HG02588 (cell line): ENCODE measurements at regions not wholly inside any gene's neighbourhood (a gene's known extent, or its start where the extent isn't known, plus 50 kb on each side); places are given as distances from the start of the nearest gene placed in this dataset.
"Not testable (repeated sequence)": the region's sequence is repeated elsewhere in the genome, so short reads cannot be mapped to it uniquely, and the experiment has no call there.

Experiments
- ATAC-seq: cut with Tn5 transposase; IDR thresholded peaks from one replicate; pipeline ENCODE4 v1.9.1; 2021; ENCODE audit warnings: mild to moderate bottlenecking, moderate library complexity; ENCODE audit not compliant: unreplicated experiment

DNA sequence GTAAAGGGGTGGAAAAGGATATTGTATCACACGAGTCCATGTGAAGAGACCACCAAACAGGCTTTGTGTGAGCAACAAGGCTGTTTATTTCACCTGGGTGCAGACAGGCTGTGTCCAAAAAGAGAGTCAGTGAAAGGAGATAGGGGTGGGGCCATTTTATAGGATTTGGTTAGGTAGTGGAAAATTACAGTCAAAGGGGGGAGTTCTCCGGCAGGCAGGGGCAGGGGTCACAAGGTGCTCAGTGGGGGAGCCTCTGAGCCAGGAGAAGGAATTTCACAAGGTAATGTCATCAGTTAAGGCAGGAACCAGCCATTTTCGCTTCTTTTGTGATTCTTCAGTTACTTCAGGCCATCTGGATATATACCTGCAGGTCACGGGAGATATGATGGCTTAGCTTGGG is 104.7 kb upstream of the SPATS2L start:
- not testable (repeated sequence) for ATAC-seq

DNA sequence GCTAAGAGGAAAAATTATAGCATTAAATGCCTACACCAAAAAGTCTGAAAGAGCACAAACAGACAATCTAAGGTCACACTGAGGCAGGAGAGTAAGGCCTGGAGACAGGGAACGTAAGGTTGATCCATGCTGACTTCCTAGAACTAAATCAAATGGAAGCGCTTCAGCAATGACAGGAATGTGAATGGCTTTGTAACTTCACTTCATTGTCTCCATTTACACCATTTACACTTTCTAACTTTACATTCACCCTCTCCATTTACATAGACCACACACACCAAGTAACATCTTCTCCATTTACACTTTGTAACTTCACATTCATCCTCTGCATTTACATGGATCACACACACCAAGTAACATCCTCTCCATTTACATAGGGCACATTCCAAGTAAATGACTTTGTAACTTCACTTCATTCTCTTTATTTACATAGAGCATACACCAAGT is 103.1 kb upstream of the SPATS2L start:
- ATAC-seq, result no peak

DNA sequence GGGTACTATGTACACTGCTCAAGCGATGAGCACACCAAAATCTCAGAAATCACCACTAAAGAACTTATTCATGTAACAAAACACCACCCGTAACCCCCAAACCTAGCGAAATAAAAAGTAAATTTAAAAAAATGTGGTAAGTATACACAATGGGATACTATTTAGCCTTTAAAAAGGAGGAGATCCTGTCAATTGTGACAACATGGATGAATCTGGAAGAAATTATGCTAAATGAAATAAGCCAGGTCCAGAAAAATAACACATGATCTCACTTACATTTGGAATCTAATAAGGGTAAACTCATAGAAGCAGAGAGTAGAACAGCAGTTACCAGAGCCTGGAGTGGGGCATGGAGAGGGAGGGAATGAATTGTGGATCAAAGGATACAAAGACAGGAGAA is 98.5 kb upstream of the SPATS2L start:
- no peak for ATAC-seq

DNA sequence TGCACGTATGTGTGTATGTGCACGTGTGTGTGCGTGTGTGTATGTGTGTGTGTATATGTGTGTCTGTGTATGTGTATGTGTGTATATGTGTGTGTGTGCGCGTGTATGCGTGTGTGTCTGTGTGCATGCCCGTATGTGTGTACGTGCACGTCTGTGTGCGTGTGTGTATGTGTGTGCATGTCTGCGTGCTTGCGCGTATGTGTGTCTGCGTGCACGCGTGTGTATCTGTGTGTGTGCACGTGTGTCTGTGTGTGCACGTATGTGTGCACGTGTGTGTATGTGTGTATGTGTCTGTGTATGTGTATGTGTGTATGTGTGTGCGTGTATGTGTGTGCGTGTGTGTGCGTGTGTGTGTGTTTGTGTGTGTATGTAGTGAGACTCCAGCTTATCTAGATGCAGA is 97.5 kb upstream of the SPATS2L start:
- no peak for ATAC-seq

DNA sequence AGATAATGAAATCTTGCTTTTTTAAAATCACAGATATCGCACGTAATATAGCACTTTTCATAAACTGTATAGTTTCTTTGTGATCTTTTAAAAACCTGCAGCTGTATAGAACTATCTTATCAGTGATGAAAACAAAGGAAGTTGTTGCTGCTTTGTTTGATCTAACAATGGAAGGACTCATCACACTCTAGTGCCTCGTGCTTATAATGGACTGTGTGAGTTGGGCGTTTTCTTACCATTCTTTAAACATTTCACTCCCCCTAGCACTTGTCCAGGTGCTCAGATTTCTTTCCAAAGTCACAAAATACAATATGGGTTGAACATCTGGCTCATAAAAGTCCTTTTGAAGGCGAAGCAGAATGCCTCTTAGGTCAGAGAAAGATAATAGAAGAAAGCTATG is 94.8 kb upstream of the SPATS2L start:
- ATAC-seq, result no peak

DNA sequence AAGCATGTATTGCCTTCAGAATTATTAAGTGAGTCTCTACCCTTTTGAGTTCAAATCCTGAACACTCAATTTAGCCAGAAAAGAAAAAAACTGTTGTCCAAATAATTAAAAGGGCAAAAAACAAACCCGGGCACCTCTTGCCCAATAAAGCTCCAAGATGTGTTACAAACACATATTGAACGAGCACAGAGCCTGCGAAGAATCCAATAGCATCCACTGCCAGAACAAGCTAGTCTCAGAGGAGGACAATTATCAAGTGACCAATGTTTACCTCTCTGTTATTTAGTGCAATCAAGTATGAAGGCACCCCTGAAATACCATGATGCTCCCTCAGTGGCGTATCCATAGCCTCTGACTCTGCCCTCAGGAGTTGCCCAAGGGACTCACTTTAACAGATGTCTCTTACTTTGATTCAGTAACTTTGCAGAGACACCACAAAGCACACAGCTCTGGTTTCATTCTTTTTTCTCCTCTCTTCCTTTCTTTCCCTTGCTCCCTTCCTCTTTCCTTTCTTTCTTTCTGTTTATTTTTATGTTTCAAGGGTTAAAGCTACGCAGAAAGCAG is 93.5 kb upstream of the SPATS2L start:
- ATAC-seq, result no peak

DNA sequence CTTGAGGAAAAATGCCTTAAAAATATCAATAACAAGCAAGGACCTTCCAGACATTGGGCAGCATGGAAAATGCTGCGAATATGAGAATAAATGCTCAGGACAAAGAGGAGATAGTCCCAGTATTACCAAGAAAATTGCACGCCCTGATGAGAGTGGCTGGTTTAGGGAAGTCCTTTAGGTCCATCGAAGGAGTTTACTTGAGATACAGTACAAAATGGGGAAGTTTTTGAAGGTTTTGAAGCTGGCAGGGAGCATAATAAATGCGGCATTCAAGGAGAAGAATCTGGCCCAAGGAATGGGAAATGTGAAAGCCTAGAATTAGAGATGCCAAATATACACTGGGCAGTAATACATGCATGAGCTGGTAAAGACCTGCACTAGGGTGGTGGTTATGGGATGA is 90.2 kb upstream of the SPATS2L start:
- no peak for ATAC-seq

DNA sequence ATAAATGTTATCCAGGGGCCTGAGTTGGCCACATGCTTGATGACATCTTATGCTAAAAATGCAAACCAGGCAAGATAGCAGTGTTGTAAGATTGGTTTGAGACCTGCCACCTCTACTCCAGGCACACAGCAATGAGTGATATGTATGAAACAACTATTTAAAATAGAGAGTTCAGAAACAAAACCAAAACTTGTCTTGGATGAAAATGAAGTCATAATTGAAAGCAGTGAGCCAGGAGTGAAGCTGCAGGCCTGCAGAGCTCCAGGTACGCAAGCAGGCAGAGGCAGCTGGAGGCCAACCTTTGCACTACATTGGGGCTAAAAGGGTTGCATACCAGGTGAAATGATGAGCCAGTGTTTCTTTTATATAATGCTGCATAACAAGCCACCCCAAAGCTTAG is 89.2 kb upstream of the SPATS2L start:
- ATAC-seq, result no peak

DNA sequence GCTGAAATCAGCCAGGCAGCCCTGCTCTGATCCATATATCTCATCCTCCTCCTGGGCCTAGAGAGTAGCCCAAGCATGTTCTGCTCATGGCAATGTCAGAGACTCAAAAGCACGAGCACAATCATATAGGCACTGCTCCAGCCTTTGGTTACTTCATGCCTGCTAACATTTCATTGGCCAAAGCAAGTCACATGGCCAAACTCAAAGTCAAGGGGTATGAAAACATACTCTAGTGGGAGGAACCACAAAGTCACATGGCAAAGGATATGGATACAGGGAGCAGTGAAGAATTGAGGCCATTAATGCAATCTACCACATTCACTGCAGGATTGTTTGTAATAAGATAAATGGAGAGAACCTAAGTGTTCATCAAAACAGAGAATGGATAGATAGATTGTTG is 87.8 kb upstream of the SPATS2L start:
- ATAC-seq, result no peak

DNA sequence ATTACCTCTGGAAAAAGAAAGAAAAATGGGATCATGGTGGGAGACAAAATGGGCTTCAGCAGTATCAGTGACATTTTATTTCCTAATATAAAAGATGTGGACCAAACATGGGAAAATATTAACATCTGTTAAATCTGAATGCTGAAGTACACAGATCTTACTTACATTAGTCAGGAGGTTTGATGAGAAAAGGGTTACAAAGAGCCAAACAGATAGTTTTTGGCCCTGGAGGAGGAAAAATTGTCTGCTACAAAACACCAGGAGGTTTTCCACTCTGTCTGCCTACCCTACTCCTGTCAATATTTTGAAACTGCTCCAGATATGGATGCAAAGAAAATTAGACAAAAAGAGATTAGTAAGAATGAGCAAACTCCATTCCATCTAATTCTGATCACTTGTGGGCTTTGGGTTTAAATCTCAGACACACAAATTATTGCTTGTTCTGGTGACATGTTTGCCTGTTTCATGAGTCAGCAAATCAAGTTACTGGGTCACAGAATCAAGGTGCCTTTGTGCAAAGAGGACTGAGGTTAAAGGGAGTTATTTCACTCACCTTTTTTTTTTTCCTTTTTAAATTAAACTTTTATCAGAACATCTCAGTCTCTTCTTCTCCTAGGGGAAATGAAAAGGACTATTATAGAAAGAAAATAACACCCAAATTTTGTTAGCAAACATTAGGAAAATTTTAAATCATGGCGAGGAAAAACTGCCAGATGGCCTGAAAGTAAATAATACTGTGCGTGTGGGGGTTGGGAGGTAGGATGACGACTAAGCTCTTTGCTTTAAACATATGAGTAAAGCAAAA is 87.0 kb upstream of the SPATS2L start:
- ATAC-seq, result no peak

DNA sequence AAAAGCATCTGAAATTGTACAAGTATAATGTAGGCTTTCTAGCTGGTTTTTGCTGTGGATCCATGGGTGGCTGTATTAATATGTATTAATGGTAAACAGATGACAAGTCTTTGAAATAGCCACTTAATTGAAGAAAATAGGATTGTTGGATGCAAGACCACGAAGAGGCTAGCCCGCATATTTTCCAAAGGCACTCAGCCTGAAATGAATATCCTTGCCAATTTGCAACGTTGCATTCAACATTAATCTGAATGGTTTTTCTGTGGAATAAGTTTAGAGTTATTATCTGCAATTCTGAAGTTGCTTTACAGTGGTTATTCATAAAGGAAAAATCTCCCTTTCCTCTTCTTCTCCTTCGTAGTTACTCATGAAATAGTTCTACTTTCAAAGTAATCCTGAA is 86.2 kb upstream of the SPATS2L start:
- ATAC-seq, result no peak

DNA sequence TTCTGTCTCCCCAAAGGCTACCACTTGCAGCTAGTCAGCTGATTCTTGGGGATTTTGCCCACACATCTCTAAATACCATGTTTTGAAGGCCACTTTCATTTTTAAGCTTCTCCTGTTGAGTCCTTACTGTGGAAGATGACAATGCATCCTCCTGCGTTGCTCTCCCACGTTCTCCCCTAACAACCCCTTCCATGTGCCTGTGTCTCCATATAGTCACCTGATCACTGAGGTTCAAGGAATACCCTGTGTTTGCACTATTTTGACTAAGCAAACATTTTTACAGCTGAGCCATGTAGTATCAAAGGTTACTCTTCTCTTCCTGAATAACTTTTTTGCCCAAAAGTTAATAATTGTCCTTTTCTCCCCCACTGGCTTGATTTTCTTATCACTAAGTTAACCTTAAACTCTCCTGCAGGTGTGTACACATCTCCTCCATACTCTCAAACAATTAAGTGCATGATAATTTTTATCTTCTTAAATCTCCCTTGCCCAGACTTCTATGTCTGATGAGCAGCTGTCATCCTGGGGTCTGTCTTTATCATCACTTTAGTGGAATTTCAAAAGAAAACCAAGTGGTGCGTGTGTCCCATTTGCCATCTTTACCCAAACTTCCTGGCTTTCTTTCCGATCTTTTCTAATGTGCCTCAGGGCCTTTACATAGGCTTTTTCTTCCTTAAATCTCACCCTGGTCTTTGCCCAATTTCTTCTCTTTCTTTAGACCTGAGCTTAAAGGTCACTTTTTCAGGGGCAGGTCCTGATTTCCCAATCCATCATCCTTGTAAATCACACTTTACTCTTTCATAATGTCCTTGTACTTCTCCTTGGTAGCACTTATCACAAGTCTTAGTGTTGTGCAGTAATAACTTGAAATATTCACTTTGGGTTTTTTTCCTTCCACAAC is 85.2 kb upstream of the SPATS2L start:
- ATAC-seq, result no peak

DNA sequence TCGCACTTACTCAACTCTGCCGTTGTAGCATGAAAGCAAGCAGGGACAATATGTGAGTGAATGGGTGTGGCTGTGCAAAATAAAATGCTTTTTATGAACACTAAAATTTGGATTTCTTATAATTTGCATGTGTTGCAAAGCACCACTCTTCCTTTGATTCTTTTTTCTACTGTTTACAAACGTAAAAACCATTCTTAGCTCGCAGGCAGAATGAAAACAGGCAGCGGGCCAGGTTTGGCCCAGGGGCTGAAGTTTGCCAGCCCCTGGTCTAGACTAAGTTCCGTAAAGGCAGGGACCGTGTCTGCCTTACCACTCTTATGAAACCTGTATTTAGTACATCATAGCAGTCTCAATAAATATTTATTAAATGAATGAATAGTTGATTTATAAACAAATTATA is 83.7 kb upstream of the SPATS2L start:
- ATAC-seq, result no peak

DNA sequence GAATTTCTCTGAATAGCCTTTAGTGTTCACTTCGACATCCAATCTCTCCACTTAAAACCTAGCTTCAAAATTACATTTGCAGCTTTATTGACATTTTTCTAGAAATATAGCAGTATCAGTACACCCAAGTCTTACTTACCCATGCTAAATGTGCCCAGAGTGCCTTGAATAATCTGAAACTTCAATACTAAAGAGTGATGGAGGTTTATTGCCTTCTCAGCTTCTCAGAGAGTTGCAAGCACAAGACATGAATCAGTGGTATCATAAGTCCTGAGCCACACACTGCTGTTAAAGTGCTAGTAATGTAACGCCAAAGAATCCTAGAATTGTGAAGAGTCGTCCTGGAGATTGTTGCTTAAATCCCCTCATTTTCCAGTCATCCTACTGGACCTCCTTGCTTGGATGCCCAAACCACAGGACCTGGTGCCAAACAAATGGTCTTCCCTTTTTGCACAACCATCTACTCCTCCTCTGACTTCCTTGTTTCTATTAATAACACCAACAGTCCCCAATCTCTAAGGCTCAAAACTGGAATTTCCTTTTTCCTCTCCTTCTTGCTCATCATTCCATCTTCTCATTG is 83.2 kb upstream of the SPATS2L start:
- ATAC-seq, result no peak

DNA sequence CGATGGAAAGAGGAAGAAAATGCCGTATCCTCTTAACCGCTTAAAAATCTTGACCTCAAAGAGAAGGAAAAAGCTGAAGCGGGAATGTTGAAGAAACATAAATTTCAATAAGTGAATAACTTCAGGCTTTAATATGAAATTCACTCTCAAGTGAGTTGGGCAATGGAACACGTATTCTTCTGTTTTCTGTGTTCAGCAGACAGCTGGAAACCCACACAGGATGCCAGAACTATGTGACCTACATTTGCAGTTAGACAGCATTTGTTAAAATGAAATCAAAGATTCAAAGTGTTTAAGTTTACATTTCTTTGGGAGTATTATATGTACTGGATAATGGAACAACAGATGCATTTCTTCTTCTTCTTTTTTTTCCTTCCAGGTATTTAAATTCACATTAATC is 80.5 kb upstream of the SPATS2L start:
- ATAC-seq, result no peak

DNA sequence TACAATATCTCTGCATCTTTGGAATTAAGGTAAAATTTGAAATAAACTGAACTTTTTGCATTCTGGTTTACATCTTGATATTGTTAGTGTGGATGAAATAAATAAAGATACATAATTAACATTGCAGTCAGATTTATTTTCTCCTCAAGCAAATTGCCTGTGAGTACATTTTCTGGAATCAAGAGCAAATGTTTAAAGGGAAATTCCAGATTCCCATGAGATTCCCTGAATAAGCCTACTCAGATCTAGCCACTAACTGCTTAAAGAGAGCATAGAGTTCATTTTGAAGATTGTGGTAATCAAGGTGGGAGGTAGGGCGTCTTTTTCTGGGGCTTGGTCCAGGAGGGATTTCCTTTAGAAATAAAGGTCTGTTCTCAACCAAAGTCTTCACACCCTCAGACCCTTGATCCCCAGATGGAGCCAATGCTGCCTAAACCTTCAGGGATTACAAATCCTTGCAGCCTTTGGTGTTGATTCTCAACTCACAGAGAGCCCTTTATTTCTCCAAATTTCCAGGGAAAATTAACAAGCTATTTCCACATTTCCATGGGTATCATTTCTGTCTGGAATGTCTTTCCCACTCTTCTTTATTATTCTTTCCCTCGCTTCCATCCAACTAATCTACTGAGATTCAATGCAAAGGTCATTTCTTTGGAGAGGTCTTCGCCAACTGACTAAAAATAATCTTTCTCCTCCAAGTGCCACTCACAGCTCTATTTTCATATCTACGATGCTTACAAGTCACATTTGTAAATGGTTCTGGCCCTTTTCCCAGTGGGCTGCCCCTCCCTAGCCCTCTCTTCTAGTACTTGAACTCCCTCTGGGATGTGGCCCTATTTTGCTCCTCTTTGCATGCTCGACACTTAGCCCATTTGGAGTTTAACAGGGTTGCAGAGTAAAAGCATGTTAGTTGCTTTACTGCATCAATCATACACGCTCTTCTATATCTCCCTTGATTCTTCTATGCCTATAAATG is 79.8 kb upstream of the SPATS2L start:
- ATAC-seq, result no peak

DNA sequence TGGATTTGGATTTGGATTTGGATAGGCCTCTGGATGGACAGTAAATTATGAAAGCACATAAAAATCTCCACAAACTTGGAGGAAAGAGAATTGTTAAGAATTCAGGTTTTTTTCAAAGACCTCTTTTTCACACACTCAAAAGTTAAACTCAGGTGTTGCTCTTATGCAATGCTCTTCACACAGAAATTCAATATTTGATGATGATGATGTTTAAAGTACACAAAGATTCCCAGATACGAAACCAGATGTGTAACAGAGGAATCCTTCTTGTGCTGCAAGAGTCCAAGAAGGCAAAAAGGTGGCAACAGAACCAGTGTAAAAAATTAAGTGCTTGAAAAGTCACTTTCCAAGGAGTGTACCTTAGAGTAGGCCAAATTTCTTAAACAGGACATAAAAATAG is 75.8 kb upstream of the SPATS2L start:
- no peak for ATAC-seq

DNA sequence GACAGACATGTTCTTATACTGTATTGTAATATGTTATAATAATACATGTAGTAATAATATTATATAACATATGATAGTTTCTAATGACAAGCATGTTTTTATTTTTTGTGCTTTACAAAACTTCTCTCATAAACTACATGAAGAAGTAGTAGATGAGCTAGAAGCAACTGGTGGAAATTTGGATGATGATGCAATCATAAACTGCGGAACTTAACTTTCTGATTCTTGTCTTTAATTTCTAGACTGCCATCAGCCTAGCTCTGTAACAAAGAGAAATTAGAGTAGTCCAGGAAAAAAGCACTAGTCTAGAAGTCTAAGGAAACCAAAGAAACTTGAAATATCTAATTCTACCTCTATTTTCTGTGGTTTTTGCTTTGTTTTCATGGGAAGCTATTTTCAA is 71.0 kb upstream of the SPATS2L start:
- ATAC-seq, result no peak

DNA sequence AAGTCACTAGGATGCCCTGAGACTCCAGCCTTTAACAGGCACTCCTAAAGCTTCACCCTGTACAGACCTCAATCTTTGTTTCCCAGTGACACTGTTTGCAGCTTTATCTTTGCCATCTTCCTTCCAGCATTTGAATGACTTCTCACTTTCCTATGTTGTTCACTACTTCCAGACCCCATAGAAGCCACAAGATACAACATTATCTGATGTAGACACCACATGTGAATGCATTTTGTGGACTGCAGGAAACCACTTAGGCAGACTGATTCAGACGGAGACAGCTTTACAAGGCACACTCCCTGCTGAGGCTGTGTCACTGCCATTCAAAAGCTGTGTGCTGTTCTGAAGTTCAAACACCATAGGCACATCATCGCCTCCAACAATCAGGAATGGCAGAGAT is 67.3 kb upstream of the SPATS2L start:
- ATAC-seq, result no peak

DNA sequence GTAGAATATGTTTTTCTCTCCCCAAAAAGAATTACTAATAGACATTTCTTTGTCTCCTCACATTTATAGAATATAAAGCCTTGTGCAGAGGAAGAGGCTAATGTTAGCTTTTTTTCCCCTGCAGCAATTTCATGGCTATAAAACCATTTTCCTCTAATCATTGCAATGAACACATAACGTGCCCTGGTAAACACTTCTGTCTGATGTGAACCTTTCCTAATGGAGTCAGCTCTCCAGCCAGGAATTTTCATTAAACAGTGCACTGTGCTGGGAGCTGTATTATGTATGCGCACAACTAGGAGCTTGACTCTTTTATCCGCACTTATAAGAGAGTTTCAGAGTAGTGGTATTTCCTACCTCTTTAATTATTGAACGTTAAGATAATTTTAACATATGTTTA is 63.9 kb upstream of the SPATS2L start:
- ATAC-seq, result no peak
